ENCODE measurements at regions not wholly inside any gene's neighbourhood (a gene's known extent, or its start where the extent isn't known, plus 50 kb on each side); places are given as distances from the start of the nearest gene placed in this dataset.
"Not testable (repeated sequence)": the region's sequence is repeated elsewhere in the genome, so short reads cannot be mapped to it uniquely, and the experiment has no call there.

- no peak for DNase-seq
Measured at GRCh38 chr3:102688556-102688930, 253.7 kb downstream of the ZPLD1 start.

- DNase-seq: no peak
Measured at GRCh38 chr3:102691507-102691906, 256.7 kb downstream of the ZPLD1 start.

DNA sequence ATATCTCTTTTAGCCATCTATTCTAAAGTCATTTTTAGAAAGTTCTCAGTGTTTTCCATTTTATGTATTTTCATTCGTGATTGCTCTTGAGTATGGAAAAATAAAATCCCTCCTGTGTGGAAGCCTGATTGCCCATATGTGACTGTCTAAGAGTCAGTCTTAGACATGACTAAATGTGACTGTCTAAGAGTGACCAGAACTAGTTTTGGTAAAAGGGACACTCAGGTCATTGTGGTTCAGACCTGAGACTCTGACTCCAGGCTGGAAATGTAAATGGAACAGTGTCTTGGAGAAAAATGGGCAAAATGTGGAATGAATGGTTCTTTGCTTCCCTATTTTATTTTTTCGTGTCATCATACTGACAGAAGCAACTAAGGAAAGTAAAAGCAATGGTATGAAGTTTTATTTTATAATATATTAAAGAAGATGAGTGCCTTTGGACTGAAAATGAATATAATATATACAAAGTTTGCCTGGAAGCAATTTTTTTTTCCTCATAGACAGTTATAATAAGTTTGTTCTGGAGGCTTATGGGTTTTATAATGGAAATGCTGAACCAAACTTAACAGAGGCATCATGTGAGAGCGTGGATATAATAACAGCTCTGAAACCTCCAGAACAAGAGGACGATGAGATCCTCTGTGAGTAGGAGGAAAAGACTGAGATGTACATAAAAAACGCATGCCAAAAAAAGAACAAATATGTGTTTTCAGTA, 264.4 kb downstream of the ZPLD1 start:
- DNase-seq: no peak

DNA sequence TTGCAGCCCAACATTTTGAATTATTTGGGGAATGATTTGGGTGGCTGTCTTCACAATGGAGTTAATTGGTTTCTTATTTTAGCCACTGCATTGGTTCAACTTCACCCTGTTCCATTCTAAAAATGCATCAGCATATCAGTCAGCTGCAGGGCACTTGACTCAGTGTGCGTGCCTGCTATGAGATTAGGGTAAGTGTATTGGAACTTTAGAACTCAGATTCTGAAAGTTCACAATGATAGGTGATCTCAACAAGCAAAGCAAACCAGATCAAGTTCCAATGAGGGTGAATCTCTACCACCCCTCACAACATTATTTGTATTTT, 265.0 kb downstream of the ZPLD1 start:
- DNase-seq: no peak

GRCh38 chr3:102712896-102713295, 278.1 kb downstream of the ZPLD1 start:
- no peak for DNase-seq

GRCh38 chr3:102714567-102714966, 279.8 kb downstream of the ZPLD1 start:
- no peak for DNase-seq

GRCh38 chr3:102715030-102715697, 280.3 kb downstream of the ZPLD1 start:
- DNase-seq: no peak

DNA sequence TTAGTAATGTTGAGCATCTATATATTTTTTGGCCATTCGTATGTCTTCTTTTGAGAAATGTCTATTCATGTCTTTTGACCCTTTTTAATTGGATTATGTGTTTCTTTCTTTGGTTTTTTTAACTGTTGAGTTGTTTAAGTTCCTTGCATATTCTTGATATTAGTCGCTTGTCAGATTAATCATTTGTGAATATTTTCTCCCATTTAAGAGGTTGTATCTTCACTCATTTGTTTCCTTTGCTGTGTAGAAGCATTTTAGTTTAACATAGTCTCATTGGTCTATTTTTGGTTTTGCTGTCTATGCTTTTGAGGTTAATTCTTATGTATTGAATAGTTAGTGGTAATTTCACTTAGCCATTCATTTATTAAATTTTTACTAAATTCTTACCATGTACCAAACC, 283.8 kb downstream of the ZPLD1 start:
- no peak for DNase-seq

GRCh38 chr3:102722317-102722716, 287.5 kb downstream of the ZPLD1 start:
- DNase-seq: no peak

GRCh38 chr3:102727340-102727739, 292.5 kb downstream of the ZPLD1 start:
- DNase-seq: no peak

- DNase-seq: not testable (repeated sequence)
Measured at GRCh38 chr3:102732581-102732980, 297.8 kb downstream of the ZPLD1 start.

DNA sequence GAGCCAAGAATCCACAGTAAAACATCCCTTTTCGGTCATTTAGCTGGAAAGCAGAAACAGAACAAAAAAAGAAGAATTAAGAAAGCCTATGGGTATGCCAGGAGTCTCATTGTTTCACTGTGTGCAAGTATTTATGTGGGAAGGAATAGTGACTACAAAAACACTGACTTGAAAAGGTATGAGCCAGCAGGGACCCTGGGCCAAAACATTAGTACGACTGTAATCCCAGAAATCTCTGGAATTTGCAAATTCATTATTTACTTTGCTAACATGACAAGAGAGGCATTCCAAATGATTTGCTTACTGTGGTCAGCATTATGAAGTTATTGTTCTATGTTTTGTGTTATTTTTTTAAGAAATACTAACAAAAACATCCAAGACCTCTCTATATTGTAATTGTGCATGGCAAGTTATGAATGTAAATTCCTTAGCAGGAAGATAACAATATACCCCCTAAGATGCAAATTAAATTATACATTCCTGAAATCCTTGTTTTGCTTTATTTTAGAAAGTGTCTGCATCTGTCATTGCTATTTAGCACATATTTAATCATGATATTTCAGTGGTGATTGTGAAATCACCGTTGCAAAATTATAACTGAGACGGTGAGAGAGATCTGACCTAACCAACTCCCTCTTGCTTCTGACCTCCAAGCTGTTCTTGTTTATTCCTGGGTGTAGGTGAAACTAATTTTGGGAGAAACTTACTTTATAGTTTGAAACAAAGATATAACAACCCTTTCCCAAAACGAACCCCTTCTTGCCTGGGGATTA, 299.2 kb downstream of the ZPLD1 start:
- DNase-seq: no peak

DNA sequence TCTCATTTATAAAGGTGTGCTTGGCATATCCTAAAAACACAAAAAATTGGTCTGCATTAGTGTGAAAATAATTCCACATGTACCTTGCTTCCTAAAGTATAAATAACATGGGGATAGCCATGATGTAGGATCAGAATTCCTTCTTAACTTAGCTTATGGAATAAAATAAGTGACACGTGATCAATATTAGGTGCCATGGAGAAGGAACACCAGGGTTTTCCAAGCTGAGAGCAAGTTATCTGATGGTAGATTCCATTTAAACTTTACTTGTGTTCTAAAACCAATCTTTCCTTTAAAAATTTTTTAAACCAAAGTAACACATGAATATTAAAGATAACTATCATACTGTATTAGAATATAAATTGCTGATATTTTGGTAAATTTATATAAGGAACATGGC, 300.5 kb downstream of the ZPLD1 start:
- no peak for DNase-seq

- DNase-seq: no peak
Measured at GRCh38 chr3:102736288-102736974, 301.6 kb downstream of the ZPLD1 start.

DNA sequence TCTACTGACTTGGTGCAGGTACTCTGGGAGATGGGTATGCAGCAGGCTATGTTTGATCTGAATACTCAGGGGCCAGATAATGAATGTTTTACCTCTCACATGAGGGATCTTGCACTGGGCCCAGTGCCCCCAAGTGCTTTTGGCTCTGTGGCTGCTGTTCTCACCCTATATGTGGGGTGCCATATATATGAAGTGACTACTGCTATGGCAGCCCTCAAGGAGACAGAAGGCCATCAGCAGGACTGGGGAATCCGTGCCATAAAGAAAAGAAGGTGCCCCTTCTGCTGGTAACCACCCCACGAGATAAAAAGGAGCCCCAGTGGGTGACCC, 302.1 kb downstream of the ZPLD1 start:
- DNase-seq: no peak

- DNase-seq: no peak
Measured at GRCh38 chr3:102737353-102737752, 302.5 kb downstream of the ZPLD1 start.

- no peak for DNase-seq
Measured at GRCh38 chr3:102741105-102741504, 306.3 kb downstream of the ZPLD1 start.

GRCh38 chr3:102741694-102742093, 306.9 kb downstream of the ZPLD1 start:
- no peak for DNase-seq

DNA sequence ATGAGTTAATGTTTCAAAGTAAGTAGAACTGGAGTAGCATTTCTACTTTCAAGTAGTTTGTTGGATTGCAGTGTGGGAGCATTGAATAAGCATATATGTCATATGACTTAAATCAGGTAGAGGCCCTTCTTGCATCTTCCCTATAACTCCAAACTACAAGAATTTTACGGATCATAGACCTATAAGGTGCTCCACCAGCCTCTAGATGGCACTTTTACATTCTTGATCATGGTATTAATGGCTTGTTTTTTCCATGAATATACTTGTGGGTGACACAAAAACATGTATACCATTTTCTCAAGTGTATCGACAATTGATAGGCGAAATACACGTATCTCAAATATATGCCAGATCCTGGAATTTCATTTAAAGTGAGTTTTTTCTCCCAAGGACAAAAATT, 311.1 kb downstream of the ZPLD1 start:
- DNase-seq: no peak

DNA sequence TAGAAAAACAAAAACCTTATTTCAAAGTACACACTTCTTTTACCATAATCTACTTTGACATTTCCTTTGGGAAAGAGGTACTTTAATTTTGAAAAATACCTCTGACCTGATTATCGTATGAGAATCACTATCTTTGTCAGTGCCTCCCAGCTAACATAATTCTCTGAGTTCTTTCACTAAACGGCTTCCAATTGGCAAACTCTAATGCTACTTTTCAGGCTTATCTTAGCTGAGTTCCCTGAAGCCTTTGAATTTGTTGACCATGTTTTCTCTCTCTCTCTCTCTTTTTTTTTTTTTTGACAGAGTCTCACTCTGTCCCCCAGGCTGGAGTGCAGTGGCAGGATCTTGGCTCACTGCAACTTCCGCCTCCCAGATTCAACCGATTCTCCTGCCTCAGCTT, 312.8 kb downstream of the ZPLD1 start:
- no peak for DNase-seq

GRCh38 chr3:102748646-102749045, 313.8 kb downstream of the ZPLD1 start:
- no peak for DNase-seq

GRCh38 chr3:102750322-102750721, 315.5 kb downstream of the ZPLD1 start:
- no peak for DNase-seq

GRCh38 chr3:102753901-102754300, 319.1 kb downstream of the ZPLD1 start:
- no peak for DNase-seq

DNA sequence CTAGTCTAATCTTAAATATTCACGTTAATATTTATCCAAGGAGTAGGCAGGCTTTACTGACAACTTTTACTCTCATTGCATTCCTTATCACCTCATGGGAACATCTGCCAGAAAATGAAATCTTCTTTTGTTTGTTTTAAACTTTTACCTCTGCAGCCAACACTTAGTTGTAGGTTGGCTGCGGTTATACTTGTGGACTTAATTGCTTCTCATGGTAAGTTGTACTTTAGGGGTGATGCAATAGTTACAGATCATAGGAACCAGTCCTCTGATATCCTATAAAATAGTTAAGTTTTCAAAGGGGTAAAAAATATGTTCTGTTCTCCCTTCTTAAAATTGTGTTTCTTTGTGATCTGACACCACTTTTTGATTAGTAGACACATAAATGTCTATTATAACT, 321.9 kb downstream of the ZPLD1 start:
- DNase-seq: no peak
